H1 (cell line): ENCODE measurements at regions not wholly inside any gene's neighbourhood (a gene's known extent, or its start where the extent isn't known, plus 50 kb on each side); places are given as distances from the start of the nearest gene placed in this dataset.

Experiments used
- CTCF ChIA-PET: fragments of 300-600 bp; sonication (Branson Sonifier 250); formaldehyde crosslinking; loops from one replicate; lab custom pipeline; 2021; ENCODE audit not compliant: partially characterized antibody; lab: Charles Lee
- POLR2A ChIA-PET: fragments of 300-600 bp; sonication (Branson Sonifier 250); formaldehyde crosslinking; loops from one replicate; lab custom pipeline; 2021; ENCODE audit warnings: inconsistent platforms; ENCODE audit not compliant: partially characterized antibody; lab: Charles Lee
- DNase-seq, 2 experiments: peaks; one replicate each; pipeline versions ENCODE4 v3.0.0 to v3.0.0-alpha.2; 2010 to 2022; ENCODE audit warnings: low spot score in 2 of 2, low read depth in 1 of 2, mixed read lengths in 1 of 2
- FAIRE-seq: peaks from 2 replicates; lab custom pipeline; 2011; peaks lifted over from hg19 to GRCh38; lab: Jason Lieb, UNC
- H2AFZ ChIP-seq: 2 replicates; pipeline ENCODE4 v1.8.1; 2012; ENCODE audit warnings: low read length, inconsistent platforms
- H2AK5ac ChIP-seq: 2 replicates; pipeline ENCODE4 v1.6.1; 2013; ENCODE audit warnings: low read depth, low read length
- H2BK120ac ChIP-seq: replicated peaks from 2 replicates; pipeline ENCODE3; 2013; ENCODE audit warnings: low read depth, low read length, inconsistent platforms
- H2BK12ac ChIP-seq: 2 replicates; pipeline ENCODE4 v1.6.1; 2013; ENCODE audit warnings: low read depth, low read length
- H2BK15ac ChIP-seq: 2 replicates; pipeline ENCODE4 v1.6.1; 2013; ENCODE audit warnings: low read length
- H2BK20ac ChIP-seq: 2 replicates; pipeline ENCODE4 v1.6.1; 2013; ENCODE audit warnings: low read length
- H2BK5ac ChIP-seq: 2 replicates; pipeline ENCODE4 v1.6.1; 2013; ENCODE audit warnings: low read depth, low read length
- H3K14ac ChIP-seq: 2 replicates; pipeline ENCODE4 v1.6.1; 2013; ENCODE audit warnings: inconsistent platforms; ENCODE audit not compliant: insufficient read length
- H3K18ac ChIP-seq: 2 replicates; pipeline ENCODE4 v1.6.1; 2013; ENCODE audit warnings: low read length; ENCODE audit errors: extremely low read depth
- H3K23ac ChIP-seq: 2 replicates; pipeline ENCODE4 v1.6.1; 2013; ENCODE audit warnings: inconsistent platforms; ENCODE audit not compliant: insufficient read length
- H3K23me2 ChIP-seq: 2 replicates; pipeline ENCODE4 v1.6.1; 2013; ENCODE audit warnings: low read depth, low read length
- H3K27ac ChIP-seq: 2 replicates; pipeline ENCODE4 v1.6.1; 2011; ENCODE audit warnings: low read depth, low read length, inconsistent platforms
- H3K27me3 ChIP-seq, 4 experiments: replicated peaks in 1 of 4; 1 replicate in 1 of 4; 2 replicates in 3 of 4; pipeline versions ENCODE4 v1.6.1 to v1.8.1; 2011 to 2013; ENCODE audit warnings: low read length in 3 of 4, mild to moderate bottlenecking in 3 of 4, inconsistent platforms in 2 of 4, mixed read lengths in 2 of 4, moderate library complexity in 1 of 4; ENCODE audit not compliant: control insufficient read depth in 3 of 4, insufficient read depth in 3 of 4; ENCODE audit errors: extremely low read depth in 1 of 4
- H3K36me3 ChIP-seq, 4 experiments: 2 replicates each; pipeline versions ENCODE4 v1.6.1 to v1.8.1; 2011 to 2013; ENCODE audit warnings: mild to moderate bottlenecking in 4 of 4, low read length in 3 of 4, moderate library complexity in 2 of 4, control low read depth in 1 of 4, inconsistent platforms in 1 of 4; ENCODE audit not compliant: insufficient read depth in 4 of 4, control insufficient read depth in 2 of 4
- H3K4ac ChIP-seq: replicated peaks from 2 replicates; pipeline ENCODE3; 2013; ENCODE audit warnings: low read length, low read depth, mixed read lengths, inconsistent platforms; ENCODE audit not compliant: insufficient read length
- H3K4me1 ChIP-seq, 4 experiments: replicated peaks in 1 of 4; 1 replicate in 1 of 4; 2 replicates in 3 of 4; pipeline versions ENCODE4 v1.6.1 to v1.8.1; 2011 to 2013; ENCODE audit warnings: low read length in 3 of 4, inconsistent platforms in 2 of 4, mixed read lengths in 1 of 4; ENCODE audit not compliant: insufficient read depth in 4 of 4, control insufficient read depth in 3 of 4
- H3K4me2 ChIP-seq, 2 experiments: 2 replicates each; pipeline versions ENCODE4 v1.6.1 to v1.8.1; 2011 to 2013; ENCODE audit warnings: low read depth in 2 of 2, low read length in 2 of 2, control low read depth in 1 of 2, inconsistent platforms in 1 of 2, mild to moderate bottlenecking in 1 of 2; ENCODE audit not compliant: insufficient read depth in 1 of 2
- H3K4me3 ChIP-seq, 4 experiments: fragments of 200-600, 300-600 bp in 1 of 4; sonication (generic), shearing (Covaris generic), sonication (Bioruptor Twin) in 1 of 4; 2 replicates each; pipeline versions ENCODE4 v1.5.1 to v1.8.1; 2011 to 2016; ENCODE audit warnings: low read length in 4 of 4, low read depth in 3 of 4, control low read depth in 2 of 4, inconsistent platforms in 2 of 4, mild to moderate bottlenecking in 2 of 4, mixed read lengths in 1 of 4, moderate library complexity in 1 of 4; ENCODE audit not compliant: insufficient read depth in 2 of 4; ENCODE audit errors: extremely low read depth in 1 of 4
- H3K56ac ChIP-seq: replicated peaks from 2 replicates; pipeline ENCODE3; 2013; ENCODE audit warnings: low read depth, mild to moderate bottlenecking, mixed read lengths, low read length, inconsistent platforms; ENCODE audit not compliant: insufficient read length
- H3K79me1 ChIP-seq: 2 replicates; pipeline ENCODE4 v1.6.1; 2013; ENCODE audit warnings: low read depth, low read length, control low read depth
- H3K79me2 ChIP-seq, 2 experiments: 2 replicates each; pipeline versions ENCODE4 v1.6.1 to v1.8.1; 2012 to 2013; ENCODE audit warnings: low read length in 2 of 2, mild to moderate bottlenecking in 2 of 2, inconsistent platforms in 1 of 2; ENCODE audit not compliant: insufficient read depth in 2 of 2, control insufficient read depth in 1 of 2
- H3K9ac ChIP-seq, 4 experiments: replicated peaks in 1 of 4; 1 replicate in 1 of 4; 2 replicates in 3 of 4; pipeline versions ENCODE4 v1.6.1 to v1.8.1; 2011 to 2013; ENCODE audit warnings: low read depth in 3 of 4, low read length in 3 of 4, control low read depth in 2 of 4, mild to moderate bottlenecking in 2 of 4, moderate library complexity in 2 of 4, inconsistent platforms in 1 of 4; ENCODE audit errors: extremely low read depth in 1 of 4
- H3K9me3 ChIP-seq, 2 experiments: 2 replicates each; pipeline versions ENCODE4 v1.6.1 to v1.8.1; 2012 to 2013; ENCODE audit warnings: mild to moderate bottlenecking in 2 of 2, moderate library complexity in 2 of 2, control low read depth in 1 of 2, inconsistent platforms in 1 of 2, low read depth in 1 of 2, low read length in 1 of 2, mixed read lengths in 1 of 2; ENCODE audit not compliant: insufficient read depth in 2 of 2
- H4K20me1 ChIP-seq, 2 experiments: replicated peaks in 1 of 2; 2 replicates each; pipeline versions ENCODE3 to v1.8.1; 2011 to 2013; ENCODE audit warnings: inconsistent platforms in 2 of 2, low read length in 2 of 2, mild to moderate bottlenecking in 1 of 2; ENCODE audit not compliant: insufficient read depth in 2 of 2, control insufficient read depth in 1 of 2
- H4K5ac ChIP-seq: 2 replicates; pipeline ENCODE4 v1.6.1; 2013; ENCODE audit warnings: low read length, low read depth, mixed read lengths, inconsistent platforms; ENCODE audit not compliant: insufficient read length
- H4K8ac ChIP-seq: 2 replicates; pipeline ENCODE4 v1.8.0; 2013; ENCODE audit warnings: mild to moderate bottlenecking, moderate library complexity, low read length, inconsistent platforms; ENCODE audit not compliant: insufficient read depth; ENCODE audit errors: extremely low read depth
- H4K91ac ChIP-seq: replicated peaks from 2 replicates; pipeline ENCODE3; 2013; ENCODE audit warnings: low read length, mixed read lengths, inconsistent platforms; ENCODE audit not compliant: insufficient read length
- JUND ChIP-seq: IDR thresholded peaks from 2 replicates; pipeline ENCODE4 v1.6.1; 2011; ENCODE audit warnings: mild to moderate bottlenecking, improper control_type of control experiment, low read length
- POLR2AphosphoS5 ChIP-seq: IDR thresholded peaks from 2 replicates; pipeline ENCODE4 v1.6.1; 2011; ENCODE audit warnings: low read depth, low read length
- TAF1 ChIP-seq: IDR thresholded peaks from 2 replicates; pipeline ENCODE4 v1.6.1; 2011; ENCODE audit warnings: mild to moderate bottlenecking, low read depth, low read length
- TEAD4 ChIP-seq: IDR thresholded peaks from 2 replicates; pipeline ENCODE4 v1.6.1; 2012; ENCODE audit warnings: low read depth, low read length, inconsistent platforms, mixed read lengths
- WGBS, 2 experiments: shearing (Covaris generic) in 1 of 2; methylation state at CpG; one replicate each; pipeline versions ENCODE4 v1.1.6 to v1.1.7; 2013 to 2015; ENCODE audit warnings: low lambda C conversion rate in 2 of 2, mixed read lengths in 2 of 2, inconsistent platforms in 1 of 2, low coverage in 1 of 2, missing lambda C conversion rate in 1 of 2; ENCODE audit not compliant: insufficient replicate concordance in 2 of 2, insufficient coverage in 1 of 2, insufficient read length in 1 of 2; ENCODE audit errors: extremely low coverage in 1 of 2, missing lambda C conversion rate in 1 of 2; 5-methylcytosine and 5-hydroxymethylcytosine counted together
- TF ChIP-seq, protein P1 (sequence below): IDR thresholded peaks from 2 replicates; pipeline ENCODE4 v1.6.1; 2012; ENCODE audit warnings: inconsistent platforms

DNA sequence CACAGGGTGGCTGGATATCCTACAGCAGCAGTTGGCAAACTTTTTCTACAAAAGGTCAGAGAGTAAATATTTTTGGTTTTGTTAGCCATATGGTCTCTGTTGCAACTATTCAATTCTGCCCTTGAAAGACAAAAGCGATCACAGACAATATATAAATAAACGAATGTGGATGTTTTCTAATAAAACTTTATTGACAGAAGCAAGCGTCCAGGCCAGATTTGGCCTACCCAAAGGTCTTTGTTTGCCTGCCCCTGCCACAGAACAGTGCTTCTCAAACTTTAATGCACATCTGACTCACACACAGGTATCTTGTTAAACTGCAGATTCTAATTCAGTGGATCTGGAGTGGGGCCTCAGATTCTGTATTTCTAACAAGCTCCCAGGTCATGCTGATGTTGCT, 621.4 kb upstream of the DIPK2B start:
- H3K79me2 ChIP-seq = peaks cover 0 to 88% of the 10 kb centered on the region in 2 experiments; a peak in 3 of 4 replicates

More for the DNA sequence above, 621.4 kb upstream of the DIPK2B start:
- H3K4me2 ChIP-seq = no peak overlapping the region
- no peak for TF ChIP-seq TAF1
- TF ChIP-seq TEAD4 = no peak
- TF ChIP-seq, protein P1, sequence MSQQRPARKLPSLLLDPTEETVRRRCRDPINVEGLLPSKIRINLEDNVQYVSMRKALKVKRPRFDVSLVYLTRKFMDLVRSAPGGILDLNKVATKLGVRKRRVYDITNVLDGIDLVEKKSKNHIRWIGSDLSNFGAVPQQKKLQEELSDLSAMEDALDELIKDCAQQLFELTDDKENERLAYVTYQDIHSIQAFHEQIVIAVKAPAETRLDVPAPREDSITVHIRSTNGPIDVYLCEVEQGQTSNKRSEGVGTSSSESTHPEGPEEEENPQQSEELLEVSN = no peak
- TF ChIP-seq JUND = no peak
- TF ChIP-seq POLR2AphosphoS5 = no peak
- TF ChIP-seq, all 59 proteins: peak for 0
- H3K18ac ChIP-seq = no peak overlapping the region
- no peak overlapping the region for H2BK5ac ChIP-seq
- H2BK15ac ChIP-seq = no peak overlapping the region
- no peak overlapping the region for H3K4me3 ChIP-seq
- H4K8ac ChIP-seq = no peak overlapping the region
- no peak overlapping the region for H2BK20ac ChIP-seq
- H2BK120ac ChIP-seq = no peak overlapping the region
- H3K27ac ChIP-seq = no peak overlapping the region
- ChIA-PET POLR2A (no interaction called here), CTCF (no interaction called here)
- H3K79me1 ChIP-seq = no peaks in the 10 kb centered on the region
- no peaks in the 10 kb centered on the region for H3K9me3 ChIP-seq
- H4K91ac ChIP-seq = no peak overlapping the region
- H2BK12ac ChIP-seq = no peak overlapping the region
- H3K36me3 ChIP-seq = peaks cover 0 to 39% (median 10%) of the 10 kb centered on the region in 4 experiments; a peak in 3 of 8 replicates
- no peak overlapping the region for H2AFZ ChIP-seq
- H3K4me1 ChIP-seq = no peaks in the 10 kb centered on the region
- peaks cover 0 to 1% of the 10 kb centered on the region in 2 experiments for H4K20me1 ChIP-seq
- H3K9ac ChIP-seq = no peak overlapping the region
- H3K23me2 ChIP-seq = no peaks in the 10 kb centered on the region
- DNase-seq (no peak), FAIRE-seq (no peak)
- no peak overlapping the region for H3K4ac ChIP-seq
- H3K56ac ChIP-seq = no peak overlapping the region
- WGBS, 2 experiments = 96% methylated on average over 3 of the region's 3 CpGs; no CpG with 5 or more reads in 1 of the 2 experiments
- H3K14ac ChIP-seq = no peak overlapping the region
- no peaks in the 10 kb centered on the region for H3K27me3 ChIP-seq
- no peak overlapping the region for H3K23ac ChIP-seq
- H2AK5ac ChIP-seq = no peak overlapping the region
- no peak overlapping the region for H4K5ac ChIP-seq
